ENCODE measurements at regions not wholly inside any gene's neighbourhood (a gene's known extent, or its start where the extent isn't known, plus 50 kb on each side); places are given as distances from the start of the nearest gene placed in this dataset.

GRCh38 chr2:144012304-144012703 is 507.6 kb downstream of the ZEB2 start:
- no peak for TF ChIP-seq POLR2A (IDR thresholded peaks at IDR 0.05; ENCODE audit: low read length)
- no peak for TF ChIP-seq GATA1 (IDR thresholded peaks at IDR 0.05; ENCODE audit: low read depth, low read length)

Measured in erythroblast (primary cell).